ENCODE measurements at regions not wholly inside any gene's neighbourhood (a gene's known extent, or its start where the extent isn't known, plus 50 kb on each side); places are given as distances from the start of the nearest gene placed in this dataset.

DNA sequence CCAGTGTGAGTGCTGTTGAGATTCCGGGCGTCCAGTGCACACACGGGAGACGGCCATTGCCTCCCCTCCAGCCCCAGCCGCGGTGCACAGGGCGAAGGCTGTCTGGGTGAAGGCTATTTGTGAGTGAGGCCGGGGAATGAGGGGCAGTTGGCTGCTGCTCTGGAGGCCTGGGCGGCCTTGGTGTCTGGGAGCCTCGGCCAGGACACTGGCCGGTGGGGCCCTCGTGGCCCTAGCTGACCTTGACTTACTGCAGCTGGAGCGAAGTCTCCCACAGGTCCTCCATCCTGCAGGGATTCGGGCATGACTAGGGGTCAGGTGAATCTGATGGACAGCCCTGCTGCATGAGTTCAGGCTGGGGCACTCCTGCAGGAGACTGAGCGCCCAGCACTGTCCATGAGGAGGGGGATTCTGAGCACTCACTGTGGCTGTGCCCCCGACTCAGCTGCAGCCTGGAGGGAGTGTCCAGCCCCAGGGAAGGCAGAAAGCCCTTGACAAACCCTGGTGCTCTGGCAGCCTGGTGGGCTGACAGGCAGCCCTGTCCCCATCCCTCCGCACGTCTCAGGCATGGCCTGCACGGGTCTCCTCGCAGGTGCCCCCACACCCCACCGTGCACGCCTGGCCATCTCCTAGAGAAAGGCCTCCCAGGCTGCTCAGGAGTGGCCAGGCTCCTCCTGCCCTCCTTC lies 52.7 kb upstream of the FAM20C start:
- DNase-seq: no peak

DNA sequence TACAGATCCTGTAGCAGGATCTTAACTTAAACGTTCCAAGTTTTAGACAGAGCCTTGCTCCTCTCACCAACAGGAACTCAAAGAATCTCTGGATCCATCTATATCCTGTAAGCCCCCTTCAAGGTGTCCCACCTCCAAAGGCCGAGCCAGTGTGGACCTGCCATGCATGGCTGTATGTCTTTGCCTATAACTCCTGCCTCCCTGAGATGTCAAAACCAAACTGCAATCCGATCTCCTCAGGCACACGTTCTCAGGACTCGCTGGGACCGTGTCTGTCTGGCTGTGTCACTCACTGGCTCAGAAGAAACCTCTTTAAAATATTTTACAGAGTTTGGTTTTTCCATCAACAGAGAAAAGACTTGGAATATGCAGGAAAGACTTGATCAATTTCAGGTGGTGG lies 51.4 kb upstream of the FAM20C start:
- DNase-seq: no peak

DNA sequence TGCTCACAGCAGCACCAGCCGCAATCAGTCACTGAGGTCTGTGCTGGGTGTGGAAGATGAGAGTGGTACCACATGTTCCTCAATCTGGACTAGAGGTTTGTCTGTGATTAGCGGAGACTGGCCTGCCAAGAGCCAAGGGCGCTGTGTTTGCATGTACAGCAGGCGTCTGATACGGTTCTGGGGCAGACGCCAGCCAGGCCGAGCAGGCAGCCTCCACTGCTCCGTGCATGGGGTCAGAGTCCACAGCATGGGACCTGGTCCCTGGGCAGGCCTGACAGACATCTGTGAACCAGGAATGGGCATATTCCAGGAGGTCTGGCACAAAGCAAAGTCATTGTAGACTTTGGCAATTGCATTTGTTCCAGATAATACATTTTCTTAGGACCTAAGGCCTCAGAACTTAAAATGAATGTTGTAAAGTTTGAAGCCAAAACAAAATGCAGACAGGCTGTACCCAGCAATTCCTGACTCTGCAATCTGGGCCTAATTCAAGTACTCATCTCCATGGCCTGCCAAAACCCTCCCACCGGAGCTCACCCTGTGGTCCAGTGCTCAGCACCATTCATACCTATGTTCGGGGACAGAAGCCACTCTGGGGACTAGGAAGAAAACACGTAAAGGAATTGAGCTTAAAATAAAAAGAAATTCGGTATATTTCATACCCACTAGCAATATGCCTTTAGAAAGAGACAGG lies 50.0 kb upstream of the FAM20C start:
- DNase-seq: no peak

Data from DMS79 (cell line).